Thyroid gland (tissue), 4 donors: ENCODE measurements at regions not wholly inside any gene's neighbourhood (a gene's known extent, or its start where the extent isn't known, plus 50 kb on each side); places are given as distances from the start of the nearest gene placed in this dataset.

Experiments used
- CTCF ChIP-seq, 6 experiments: fragments of 200-600 bp in 3 of 6; fragments of 450-650 bp in 3 of 6; sonication (generic) in 3 of 6; IDR thresholded peaks; one replicate each; pipeline ENCODE4 v1.5.1; 2016 to 2019; ENCODE audit warnings: antibody characterized with exemption in 6 of 6, mild to moderate bottlenecking in 2 of 6, inconsistent platforms in 1 of 6, moderate library complexity in 1 of 6
- POLR2A ChIP-seq, 2 donors: fragments of 450-650 bp; IDR thresholded peaks; one replicate each; pipeline ENCODE4 v1.6.1; 2017; ENCODE audit warnings: antibody characterized with exemption in 2 of 2, mild to moderate bottlenecking in 2 of 2, moderate library complexity in 1 of 2

DNA sequence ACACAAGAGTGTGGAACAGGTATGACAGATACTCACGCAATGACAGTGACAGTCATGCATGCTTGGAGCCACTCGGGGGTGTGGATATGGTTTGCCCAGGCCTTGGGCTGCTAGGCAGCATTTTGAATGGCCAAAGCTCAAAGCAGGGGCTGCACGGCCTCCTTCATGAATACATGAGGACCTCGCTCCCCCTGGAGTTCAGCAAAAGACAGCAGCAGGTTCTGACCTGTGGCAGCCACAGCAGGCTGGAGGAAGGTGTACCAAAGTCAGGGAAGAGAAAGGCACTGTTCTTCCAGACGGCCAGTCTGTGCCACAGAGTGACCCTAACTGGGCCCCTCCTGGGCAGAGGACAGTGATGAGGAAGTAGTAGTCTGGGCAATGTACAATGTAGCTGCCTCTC is 88.2 kb upstream of the C2CD4B start:
- TF ChIP-seq CTCF (IDR thresholded peaks at IDR 0.05) (no peak), POLR2A (IDR thresholded peaks at IDR 0.05) (no peak)
